GM12878 (cell line): ENCODE measurements at regions not wholly inside any gene's neighbourhood (a gene's known extent, or its start where the extent isn't known, plus 50 kb on each side); places are given as distances from the start of the nearest gene placed in this dataset.

Experiments used
- CBX3 ChIP-seq: fragments of 200-600 bp; sonication (generic); IDR thresholded peaks from 2 replicates; pipeline ENCODE4 v1.6.1; 2016; ENCODE audit warnings: low read depth, borderline replicate concordance
- HSF1 ChIP-seq: fragments of 150-350 bp; IDR thresholded peaks from 2 replicates; pipeline ENCODE4 v1.6.1; 2014; ENCODE audit warnings: mild to moderate bottlenecking, low read depth, low read length
- IRF4 ChIP-seq: IDR thresholded peaks from 2 replicates; pipeline ENCODE4 v1.6.1; 2011; ENCODE audit warnings: low read depth, low read length
- IRF5 ChIP-seq: fragments of 450-650 bp; IDR thresholded peaks from 2 replicates; pipeline ENCODE4 v1.6.1; 2017; ENCODE audit warnings: borderline replicate concordance
- LARP7 ChIP-seq: fragments of 450-650 bp; IDR thresholded peaks from 2 replicates; pipeline ENCODE4 v1.6.1; 2017; ENCODE audit warnings: mild to moderate bottlenecking
- NR2F1 ChIP-seq: fragments of 450-650 bp; conservative IDR thresholded peaks from 2 replicates; pipeline ENCODE4 v1.6.1; 2017; ENCODE audit warnings: mild to moderate bottlenecking
- PKNOX1 ChIP-seq: fragments of 450-650 bp; IDR thresholded peaks from 2 replicates; pipeline ENCODE4 v1.6.1; 2016; ENCODE audit warnings: mild to moderate bottlenecking
- RELB ChIP-seq: fragments of 450-650 bp; IDR thresholded peaks from 2 replicates; pipeline ENCODE4 v1.6.1; 2017; ENCODE audit warnings: low read depth, mild to moderate bottlenecking, moderate library complexity
- SMARCA5 ChIP-seq: fragments of 450-650 bp; IDR thresholded peaks from 2 replicates; pipeline ENCODE4 v1.6.1; 2017; ENCODE audit warnings: mild to moderate bottlenecking
- SPI1 ChIP-seq: IDR thresholded peaks from 2 replicates; pipeline ENCODE4 v1.6.1; 2011; ENCODE audit warnings: low read depth, mild to moderate bottlenecking, low read length, moderate library complexity, borderline replicate concordance; ENCODE audit not compliant: insufficient read depth
- TCF3 ChIP-seq: IDR thresholded peaks from 2 replicates; pipeline ENCODE4 v1.6.1; 2012; ENCODE audit warnings: low read depth, mild to moderate bottlenecking, low read length, borderline replicate concordance; ENCODE audit not compliant: insufficient read depth

- no peak for TF ChIP-seq RELB
- no peak for TF ChIP-seq SPI1
- TF ChIP-seq CBX3: no peak
- no peak for TF ChIP-seq NR2F1
- no peak for TF ChIP-seq PKNOX1
- TF ChIP-seq IRF4: no peak
- TF ChIP-seq SMARCA5: no peak
- TF ChIP-seq HSF1: no peak
- no peak for TF ChIP-seq LARP7
- no peak for TF ChIP-seq TCF3
- TF ChIP-seq IRF5: no peak
Observed at GRCh38 chr15:62428259-62428658, 263.2 kb upstream of the C2CD4B start (continued).
